ENCODE measurements at regions not wholly inside any gene's neighbourhood (a gene's known extent, or its start where the extent isn't known, plus 50 kb on each side); places are given as distances from the start of the nearest gene placed in this dataset.

DNA sequence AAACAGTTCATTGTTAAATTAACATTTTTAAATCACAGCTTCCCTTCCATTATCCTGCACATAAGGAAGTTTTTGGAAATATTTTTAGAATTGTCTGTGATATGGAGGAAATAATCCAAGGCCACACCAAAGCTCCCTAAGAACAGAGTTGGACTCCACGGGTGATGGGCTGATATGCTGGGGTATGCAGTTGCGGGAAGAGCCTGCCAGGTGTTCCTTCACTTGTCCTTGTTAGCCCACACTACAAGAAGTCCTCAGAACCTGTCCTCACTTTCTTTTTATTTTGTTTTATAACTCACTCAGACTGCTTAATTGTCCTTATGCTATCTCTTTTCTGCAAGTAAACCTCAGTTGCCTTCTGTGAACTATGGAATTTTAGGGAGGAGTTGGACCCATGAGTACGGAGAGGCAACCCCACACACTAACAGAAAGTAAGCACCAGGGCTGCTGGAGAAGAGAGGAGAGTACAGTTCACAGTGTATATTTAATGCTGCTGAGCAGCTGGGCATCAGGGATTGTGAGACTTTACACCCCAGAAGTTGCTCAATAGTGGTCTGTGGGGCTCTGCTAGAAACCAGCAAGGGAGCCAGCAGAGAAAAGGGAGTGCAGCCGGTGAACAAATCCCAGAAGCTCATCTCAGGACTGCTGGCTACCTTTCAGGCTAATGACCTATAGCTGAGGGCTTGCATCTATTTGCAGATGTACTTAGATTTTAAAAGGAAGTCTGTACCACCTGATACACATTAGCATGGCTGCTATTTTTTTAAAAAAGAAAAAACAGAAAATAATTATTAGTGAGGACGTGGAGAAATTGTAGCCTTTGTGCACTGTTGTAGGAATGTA is 64.6 kb upstream of the FOXN2 start (continued):
- TF ChIP-seq, protein P1, sequence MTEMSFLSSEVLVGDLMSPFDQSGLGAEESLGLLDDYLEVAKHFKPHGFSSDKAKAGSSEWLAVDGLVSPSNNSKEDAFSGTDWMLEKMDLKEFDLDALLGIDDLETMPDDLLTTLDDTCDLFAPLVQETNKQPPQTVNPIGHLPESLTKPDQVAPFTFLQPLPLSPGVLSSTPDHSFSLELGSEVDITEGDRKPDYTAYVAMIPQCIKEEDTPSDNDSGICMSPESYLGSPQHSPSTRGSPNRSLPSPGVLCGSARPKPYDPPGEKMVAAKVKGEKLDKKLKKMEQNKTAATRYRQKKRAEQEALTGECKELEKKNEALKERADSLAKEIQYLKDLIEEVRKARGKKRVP (CRISPR knock-in tag; IDR thresholded peaks at IDR 0.05): no peak
- TF ChIP-seq, protein P2, sequence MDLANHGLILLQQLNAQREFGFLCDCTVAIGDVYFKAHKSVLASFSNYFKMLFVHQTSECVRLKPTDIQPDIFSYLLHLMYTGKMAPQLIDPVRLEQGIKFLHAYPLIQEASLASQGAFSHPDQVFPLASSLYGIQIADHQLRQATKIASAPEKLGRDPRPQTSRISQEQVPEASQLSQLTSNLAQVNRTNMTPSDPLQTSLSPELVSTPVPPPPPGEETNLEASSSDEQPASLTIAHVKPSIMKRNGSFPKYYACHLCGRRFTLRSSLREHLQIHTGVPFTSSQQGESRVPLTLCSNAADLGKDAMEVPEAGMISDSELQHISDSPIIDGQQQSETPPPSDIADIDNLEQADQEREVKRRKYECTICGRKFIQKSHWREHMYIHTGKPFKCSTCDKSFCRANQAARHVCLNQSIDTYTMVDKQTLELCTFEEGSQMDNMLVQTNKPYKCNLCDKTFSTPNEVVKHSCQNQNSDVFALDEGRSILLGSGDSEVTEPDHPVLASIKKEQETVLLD (CRISPR knock-in tag; IDR thresholded peaks at IDR 0.05; ENCODE audit: low read depth): no peak
- TF ChIP-seq, protein P3, sequence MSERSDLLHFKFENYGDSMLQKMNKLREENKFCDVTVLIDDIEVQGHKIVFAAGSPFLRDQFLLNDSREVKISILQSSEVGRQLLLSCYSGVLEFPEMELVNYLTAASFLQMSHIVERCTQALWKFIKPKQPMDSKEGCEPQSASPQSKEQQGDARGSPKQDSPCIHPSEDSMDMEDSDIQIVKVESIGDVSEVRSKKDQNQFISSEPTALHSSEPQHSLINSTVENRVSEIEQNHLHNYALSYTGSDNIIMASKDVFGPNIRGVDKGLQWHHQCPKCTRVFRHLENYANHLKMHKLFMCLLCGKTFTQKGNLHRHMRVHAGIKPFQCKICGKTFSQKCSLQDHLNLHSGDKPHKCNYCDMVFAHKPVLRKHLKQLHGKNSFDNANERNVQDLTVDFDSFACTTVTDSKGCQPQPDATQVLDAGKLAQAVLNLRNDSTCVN (CRISPR knock-in tag; IDR thresholded peaks at IDR 0.05; ENCODE audit: borderline replicate concordance): no peak
- TF ChIP-seq, protein P4, sequence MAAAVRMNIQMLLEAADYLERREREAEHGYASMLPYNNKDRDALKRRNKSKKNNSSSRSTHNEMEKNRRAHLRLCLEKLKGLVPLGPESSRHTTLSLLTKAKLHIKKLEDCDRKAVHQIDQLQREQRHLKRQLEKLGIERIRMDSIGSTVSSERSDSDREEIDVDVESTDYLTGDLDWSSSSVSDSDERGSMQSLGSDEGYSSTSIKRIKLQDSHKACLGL (CRISPR knock-in tag; IDR thresholded peaks at IDR 0.05): no peak
- TF ChIP-seq STAG1 (CRISPR knock-in tag; IDR thresholded peaks at IDR 0.05) (peak; percentile 28; the same call in 1 of the 2 replicates), ZSCAN9 (CRISPR knock-in tag; IDR thresholded peaks at IDR 0.05; ENCODE audit: borderline replicate concordance) (no peak), ZNF564 (CRISPR knock-in tag; IDR thresholded peaks at IDR 0.05) (peak; percentile 84; the same call in 1 of the 2 replicates), ZIK1 (CRISPR knock-in tag; IDR thresholded peaks at IDR 0.05; ENCODE audit: borderline replicate concordance, low read depth) (no peak), ZFP82 (CRISPR knock-in tag; IDR thresholded peaks at IDR 0.05; ENCODE audit: borderline replicate concordance) (no peak), HNRNPK (IDR thresholded peaks at IDR 0.05; ENCODE audit: low read depth, low read length, poor library complexity, severe bottlenecking) (no peak), TARDBP (CRISPR knock-in tag; IDR thresholded peaks at IDR 0.05) (peak; percentile 91), EEA1 (CRISPR knock-in tag; IDR thresholded peaks at IDR 0.05; ENCODE audit: borderline replicate concordance) (no peak), ATF7 (IDR thresholded peaks at IDR 0.05) (no peak), ATF7 (CRISPR knock-in tag; IDR thresholded peaks at IDR 0.05) (peak; percentile 63; the same call in 1 of the 2 replicates), FOXJ3 (CRISPR knock-in tag; IDR thresholded peaks at IDR 0.05; ENCODE audit: borderline replicate concordance) (0 out of 2 replicates have a peak, but pooled peaks have one; percentile 27), ZNF619 (CRISPR knock-in tag; IDR thresholded peaks at IDR 0.05) (no peak)
- TF ChIP-seq, protein P5, sequence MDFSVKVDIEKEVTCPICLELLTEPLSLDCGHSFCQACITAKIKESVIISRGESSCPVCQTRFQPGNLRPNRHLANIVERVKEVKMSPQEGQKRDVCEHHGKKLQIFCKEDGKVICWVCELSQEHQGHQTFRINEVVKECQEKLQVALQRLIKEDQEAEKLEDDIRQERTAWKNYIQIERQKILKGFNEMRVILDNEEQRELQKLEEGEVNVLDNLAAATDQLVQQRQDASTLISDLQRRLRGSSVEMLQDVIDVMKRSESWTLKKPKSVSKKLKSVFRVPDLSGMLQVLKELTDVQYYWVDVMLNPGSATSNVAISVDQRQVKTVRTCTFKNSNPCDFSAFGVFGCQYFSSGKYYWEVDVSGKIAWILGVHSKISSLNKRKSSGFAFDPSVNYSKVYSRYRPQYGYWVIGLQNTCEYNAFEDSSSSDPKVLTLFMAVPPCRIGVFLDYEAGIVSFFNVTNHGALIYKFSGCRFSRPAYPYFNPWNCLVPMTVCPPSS (IDR thresholded peaks at IDR 0.05): no peak
- TF ChIP-seq, protein P6, sequence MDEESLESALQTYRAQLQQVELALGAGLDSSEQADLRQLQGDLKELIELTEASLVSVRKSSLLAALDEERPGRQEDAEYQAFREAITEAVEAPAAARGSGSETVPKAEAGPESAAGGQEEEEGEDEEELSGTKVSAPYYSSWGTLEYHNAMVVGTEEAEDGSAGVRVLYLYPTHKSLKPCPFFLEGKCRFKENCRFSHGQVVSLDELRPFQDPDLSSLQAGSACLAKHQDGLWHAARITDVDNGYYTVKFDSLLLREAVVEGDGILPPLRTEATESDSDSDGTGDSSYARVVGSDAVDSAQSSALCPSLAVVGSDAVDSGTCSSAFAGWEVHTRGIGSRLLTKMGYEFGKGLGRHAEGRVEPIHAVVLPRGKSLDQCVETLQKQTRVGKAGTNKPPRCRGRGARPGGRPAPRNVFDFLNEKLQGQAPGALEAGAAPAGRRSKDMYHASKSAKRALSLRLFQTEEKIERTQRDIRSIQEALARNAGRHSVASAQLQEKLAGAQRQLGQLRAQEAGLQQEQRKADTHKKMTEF (CRISPR knock-in tag; IDR thresholded peaks at IDR 0.05): peak; percentile 82
- TF ChIP-seq, protein P7, sequence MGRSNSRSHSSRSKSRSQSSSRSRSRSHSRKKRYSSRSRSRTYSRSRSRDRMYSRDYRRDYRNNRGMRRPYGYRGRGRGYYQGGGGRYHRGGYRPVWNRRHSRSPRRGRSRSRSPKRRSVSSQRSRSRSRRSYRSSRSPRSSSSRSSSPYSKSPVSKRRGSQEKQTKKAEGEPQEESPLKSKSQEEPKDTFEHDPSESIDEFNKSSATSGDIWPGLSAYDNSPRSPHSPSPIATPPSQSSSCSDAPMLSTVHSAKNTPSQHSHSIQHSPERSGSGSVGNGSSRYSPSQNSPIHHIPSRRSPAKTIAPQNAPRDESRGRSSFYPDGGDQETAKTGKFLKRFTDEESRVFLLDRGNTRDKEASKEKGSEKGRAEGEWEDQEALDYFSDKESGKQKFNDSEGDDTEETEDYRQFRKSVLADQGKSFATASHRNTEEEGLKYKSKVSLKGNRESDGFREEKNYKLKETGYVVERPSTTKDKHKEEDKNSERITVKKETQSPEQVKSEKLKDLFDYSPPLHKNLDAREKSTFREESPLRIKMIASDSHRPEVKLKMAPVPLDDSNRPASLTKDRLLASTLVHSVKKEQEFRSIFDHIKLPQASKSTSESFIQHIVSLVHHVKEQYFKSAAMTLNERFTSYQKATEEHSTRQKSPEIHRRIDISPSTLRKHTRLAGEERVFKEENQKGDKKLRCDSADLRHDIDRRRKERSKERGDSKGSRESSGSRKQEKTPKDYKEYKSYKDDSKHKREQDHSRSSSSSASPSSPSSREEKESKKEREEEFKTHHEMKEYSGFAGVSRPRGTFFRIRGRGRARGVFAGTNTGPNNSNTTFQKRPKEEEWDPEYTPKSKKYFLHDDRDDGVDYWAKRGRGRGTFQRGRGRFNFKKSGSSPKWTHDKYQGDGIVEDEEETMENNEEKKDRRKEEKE (IDR thresholded peaks at IDR 0.05): no peak
